Large intestine (tissue), 3 donors: ENCODE measurements at regions not wholly inside any gene's neighbourhood (a gene's known extent, or its start where the extent isn't known, plus 50 kb on each side); places are given as distances from the start of the nearest gene placed in this dataset.

Experiments
- DNase-seq, 2 donors: peaks; one replicate each; pipeline versions ENCODE4 v3.0.0 to v3.0.0-alpha.2; 2013
- H3K27ac ChIP-seq: one replicate; pipeline ENCODE4 v1.5.1; 2013; ENCODE audit warnings: low read length
- H3K27me3 ChIP-seq: 2 replicates; pipeline ENCODE4 v1.6.1; 2013; ENCODE audit warnings: low read length; ENCODE audit not compliant: control insufficient read depth, insufficient read depth
- H3K36me3 ChIP-seq: 2 replicates; pipeline ENCODE4 v1.6.1; 2013; ENCODE audit warnings: low read length; ENCODE audit not compliant: control insufficient read depth, insufficient read depth
- H3K4me1 ChIP-seq: one replicate; pipeline ENCODE4 v1.6.1; 2013; ENCODE audit warnings: low read length; ENCODE audit not compliant: control insufficient read depth, insufficient read depth
- H3K4me3 ChIP-seq: one replicate; pipeline ENCODE4 v1.5.1; 2013; ENCODE audit warnings: low read length
- H3K9me3 ChIP-seq: one replicate; pipeline ENCODE4 v1.6.1; 2013; ENCODE audit warnings: mild to moderate bottlenecking, low read depth, low read length, moderate library complexity; ENCODE audit not compliant: control insufficient read depth
- WGBS: methylation state at CpG from one replicate; pipeline ENCODE4 v1.1.5; 2013; ENCODE audit warnings: low lambda C conversion rate; ENCODE audit not compliant: insufficient coverage; 5-methylcytosine and 5-hydroxymethylcytosine counted together

DNA sequence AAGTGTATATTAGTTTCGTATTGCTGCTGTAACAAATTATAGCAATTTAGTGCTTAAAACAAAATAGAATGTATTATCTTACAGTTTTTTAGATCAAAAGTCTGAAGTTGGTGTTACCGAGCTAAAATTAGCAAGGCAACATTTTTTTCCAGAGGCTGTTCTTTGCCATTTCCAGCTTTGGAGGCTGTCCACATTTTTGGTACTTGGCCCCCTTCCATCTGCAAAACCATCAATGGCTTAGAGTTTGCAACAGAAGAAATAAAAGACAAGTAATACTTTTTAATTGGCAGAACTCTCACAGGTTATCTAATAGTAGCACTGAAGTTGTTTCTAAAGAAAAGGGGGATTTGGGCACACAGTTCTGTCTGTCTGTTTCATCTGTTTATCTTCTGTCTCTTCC is 1248.5 kb downstream of the ROBO1 start:
- no peaks in the 10 kb centered on the region for H3K9me3 ChIP-seq
- DNase-seq: no peak
- no peaks in the 10 kb centered on the region for H3K4me1 ChIP-seq
- H3K27me3 ChIP-seq: no peaks in the 10 kb centered on the region
- WGBS: 80% methylated on average over 1 of the region's 2 CpGs
- no peak overlapping the region for H3K4me3 ChIP-seq
- H3K36me3 ChIP-seq: no peaks in the 10 kb centered on the region
- no peak overlapping the region for H3K27ac ChIP-seq

DNA sequence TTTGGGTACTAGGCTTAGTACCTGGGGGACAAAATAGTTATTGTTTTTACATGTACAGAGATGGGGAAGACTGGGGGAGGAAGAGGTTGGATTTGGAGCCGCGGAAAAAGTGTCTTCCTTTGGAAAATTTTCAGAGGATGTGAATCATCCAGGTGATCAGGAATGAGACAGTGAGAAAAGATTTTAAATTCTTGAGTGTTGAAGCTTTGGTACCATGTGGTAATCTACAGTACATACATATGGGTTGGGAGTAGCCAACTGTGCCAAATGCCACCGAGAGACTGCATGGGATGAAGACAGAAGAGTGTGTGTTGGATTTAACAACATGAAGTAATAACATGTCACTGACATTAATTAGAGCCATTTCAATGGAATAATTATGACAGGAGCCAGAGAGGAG is 1238.2 kb downstream of the ROBO1 start:
- Histone ChIP-seq H3K4me3 (no peak overlapping the region), H3K4me1 (no peaks in the 10 kb centered on the region), H3K27ac (no peak overlapping the region), H3K9me3 (no peaks in the 10 kb centered on the region), H3K36me3 (no peaks in the 10 kb centered on the region), H3K27me3 (no peaks in the 10 kb centered on the region)
- WGBS: 100% methylated on average over 1 of the region's 3 CpGs
- no peak for DNase-seq

GRCh38 chr3:78540485-78540884 is 1227.3 kb downstream of the ROBO1 start:
- no peaks in the 10 kb centered on the region for H3K4me1 ChIP-seq
- H3K27ac ChIP-seq: no peak overlapping the region
- no peak overlapping the region for H3K4me3 ChIP-seq
- DNase-seq: no peak
- no peaks in the 10 kb centered on the region for H3K36me3 ChIP-seq
- 92% methylated on average over 2 of the region's 2 CpGs for WGBS
- no peaks in the 10 kb centered on the region for H3K9me3 ChIP-seq
- H3K27me3 ChIP-seq: no peaks in the 10 kb centered on the region

DNA sequence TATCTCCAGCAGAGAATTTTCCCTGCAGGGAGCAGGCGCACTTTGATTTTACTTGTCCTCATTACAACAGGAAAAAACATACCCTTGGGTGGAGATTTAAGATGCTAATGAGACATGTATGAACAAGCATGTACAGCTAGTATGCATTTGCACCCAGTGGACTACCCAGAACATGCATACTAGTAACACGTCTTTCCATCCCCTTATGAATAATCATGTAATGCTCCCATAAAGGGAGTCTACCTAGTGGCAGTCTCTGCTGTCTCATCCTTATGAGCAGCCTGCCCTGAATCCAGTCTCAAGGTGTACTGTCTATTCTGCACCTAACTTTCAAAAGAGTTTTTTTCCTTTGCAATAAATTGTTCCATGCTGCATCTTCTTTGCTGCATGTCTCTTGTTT is 1222.0 kb downstream of the ROBO1 start:
- no peak overlapping the region for H3K4me3 ChIP-seq
- no CpG with 5 or more reads among the region's 2 CpGs for WGBS

More for the DNA sequence above, 1222.0 kb downstream of the ROBO1 start:
- no peaks in the 10 kb centered on the region for H3K4me1 ChIP-seq
- H3K36me3 ChIP-seq: no peaks in the 10 kb centered on the region
- no peaks in the 10 kb centered on the region for H3K27me3 ChIP-seq
- no peak overlapping the region for H3K27ac ChIP-seq
- DNase-seq: no peak
- H3K9me3 ChIP-seq: no peaks in the 10 kb centered on the region
